ENCODE measurements at regions not wholly inside any gene's neighbourhood (a gene's known extent, or its start where the extent isn't known, plus 50 kb on each side); places are given as distances from the start of the nearest gene placed in this dataset.

DNA sequence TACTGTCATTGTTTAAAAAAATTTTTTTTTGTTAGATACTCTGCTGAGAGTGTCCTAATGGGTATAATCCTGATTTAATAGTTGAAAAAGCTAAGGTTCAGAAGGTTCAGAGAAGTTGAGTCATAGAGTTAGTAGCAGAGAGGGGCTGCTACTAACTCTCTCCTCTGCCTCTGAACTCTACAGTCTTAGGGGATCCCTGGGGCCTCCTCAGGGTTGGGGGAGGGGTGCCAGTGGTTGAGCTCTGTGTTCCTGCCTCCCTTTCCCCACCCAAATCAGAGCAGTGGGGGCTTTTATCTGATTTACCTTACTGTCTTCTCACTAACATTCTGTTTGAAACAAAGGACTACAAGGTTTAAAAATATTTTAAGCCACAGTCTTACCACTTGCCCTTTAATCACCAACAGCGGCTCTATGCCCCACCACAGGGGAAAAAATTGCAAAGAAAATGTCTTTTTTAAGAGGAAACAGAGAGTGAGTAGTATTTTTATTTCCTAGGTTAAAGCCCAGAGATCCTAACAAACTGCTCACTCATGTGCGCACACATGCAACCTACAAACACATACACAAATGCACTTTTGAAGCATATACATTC, 102.2 kb upstream of the ATP6AP2 start:
- Mint-ChIP-seq H3K4me3 (ENCODE audit: unreplicated experiment) (no peak overlapping the region), H3K4me1 (ENCODE audit: unreplicated experiment) (peaks cover 16% of the 10 kb centered on the region), H3K27ac (ENCODE audit: unreplicated experiment) (no peak overlapping the region), H3K9me3 (ENCODE audit: unreplicated experiment) (no peaks in the 10 kb centered on the region), H3K36me3 (ENCODE audit: low read depth, unreplicated experiment) (no peaks in the 10 kb centered on the region), H3K27me3 (ENCODE audit: unreplicated experiment) (peaks cover 2% of the 10 kb centered on the region)
- TF ChIP-seq CTCF (IDR thresholded peaks at IDR 0.05; ENCODE audit: unreplicated experiment) = no peak
- DNase-seq (ENCODE audit: low spot score) = no peak

- peaks cover 5% of the 10 kb centered on the region for H3K27me3 Mint-ChIP-seq (ENCODE audit: unreplicated experiment)
- H3K9me3 Mint-ChIP-seq (ENCODE audit: unreplicated experiment) = no peaks in the 10 kb centered on the region
- H3K4me1 Mint-ChIP-seq (ENCODE audit: unreplicated experiment) = peaks cover 21% of the 10 kb centered on the region
- no peak for TF ChIP-seq CTCF (IDR thresholded peaks at IDR 0.05; ENCODE audit: unreplicated experiment)
- no peaks in the 10 kb centered on the region for H3K36me3 Mint-ChIP-seq (ENCODE audit: low read depth, unreplicated experiment)
- H3K4me3 Mint-ChIP-seq (ENCODE audit: unreplicated experiment) = no peak overlapping the region
- DNase-seq (ENCODE audit: low spot score) = no peak
- no peak overlapping the region for H3K27ac Mint-ChIP-seq (ENCODE audit: unreplicated experiment)
Measured at GRCh38 chrX:40476958-40477357, 103.8 kb upstream of the ATP6AP2 start.

DNA sequence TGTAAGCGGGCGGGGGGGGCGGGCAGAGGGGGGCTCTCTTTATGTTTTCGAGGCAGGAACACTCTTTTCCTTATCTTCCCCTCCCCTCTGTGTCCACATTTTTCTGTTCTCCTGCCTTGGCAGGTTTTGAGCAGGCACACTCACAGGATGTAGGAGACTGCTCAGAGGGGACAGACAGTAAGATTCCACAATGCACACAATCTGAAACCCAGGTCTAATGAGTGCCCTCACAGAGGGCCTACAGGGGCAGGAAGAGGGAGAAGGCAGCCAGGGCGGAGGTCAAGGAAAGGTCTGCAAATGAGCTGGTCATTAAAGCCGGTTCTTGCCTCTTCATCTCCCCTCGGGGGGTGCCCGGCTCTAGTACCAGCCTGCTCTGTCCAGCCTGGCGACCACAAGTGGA, 106.1 kb upstream of the ATP6AP2 start:
- Mint-ChIP-seq H3K36me3 (ENCODE audit: low read depth, unreplicated experiment) (no peaks in the 10 kb centered on the region), H3K4me1 (ENCODE audit: unreplicated experiment) (peaks cover 21% of the 10 kb centered on the region), H3K9me3 (ENCODE audit: unreplicated experiment) (no peaks in the 10 kb centered on the region), H3K27ac (ENCODE audit: unreplicated experiment) (peak overlapping the region; percentile 18), H3K4me3 (ENCODE audit: unreplicated experiment) (no peak overlapping the region), H3K27me3 (ENCODE audit: unreplicated experiment) (peaks cover 7% of the 10 kb centered on the region)
- no peak for TF ChIP-seq CTCF (IDR thresholded peaks at IDR 0.05; ENCODE audit: unreplicated experiment)
- DNase-seq (ENCODE audit: low spot score) = no peak

DNA sequence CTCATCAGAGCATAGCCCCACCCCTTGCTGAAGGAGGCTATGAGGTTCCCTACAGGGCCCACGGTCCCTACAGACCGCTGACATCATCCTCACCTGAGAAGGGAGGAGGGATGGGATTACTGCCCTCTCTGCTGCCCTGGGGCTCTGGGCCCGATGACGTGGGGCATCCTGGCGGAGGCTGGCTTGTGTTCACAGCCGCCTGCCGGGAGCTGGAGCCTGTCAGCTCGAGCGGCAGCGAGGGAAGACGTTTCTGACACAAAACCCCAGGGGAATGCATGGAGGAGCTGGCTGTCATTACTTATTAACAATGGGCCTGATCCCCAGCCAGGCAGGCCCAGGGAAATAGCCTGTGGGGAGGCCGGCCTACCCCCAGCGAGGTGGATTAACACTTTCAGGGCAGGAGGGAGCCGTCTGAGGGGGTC, 106.6 kb upstream of the ATP6AP2 start:
- H3K36me3 Mint-ChIP-seq (ENCODE audit: low read depth, unreplicated experiment) = no peaks in the 10 kb centered on the region
- DNase-seq (ENCODE audit: low spot score) = peak; percentile 18
- H3K4me1 Mint-ChIP-seq (ENCODE audit: unreplicated experiment) = peaks cover 21% of the 10 kb centered on the region
- TF ChIP-seq CTCF (IDR thresholded peaks at IDR 0.05; ENCODE audit: unreplicated experiment) = no peak
- no peaks in the 10 kb centered on the region for H3K9me3 Mint-ChIP-seq (ENCODE audit: unreplicated experiment)
- no peak overlapping the region for H3K4me3 Mint-ChIP-seq (ENCODE audit: unreplicated experiment)
- peaks cover 7% of the 10 kb centered on the region for H3K27me3 Mint-ChIP-seq (ENCODE audit: unreplicated experiment)
- peak overlapping the region; percentile 30 for H3K27ac Mint-ChIP-seq (ENCODE audit: unreplicated experiment)

GRCh38 chrX:40473460-40474204, 107.1 kb upstream of the ATP6AP2 start:
- no peak for DNase-seq (ENCODE audit: low spot score)
- Mint-ChIP-seq H3K9me3 (ENCODE audit: unreplicated experiment) (no peaks in the 10 kb centered on the region), H3K36me3 (ENCODE audit: low read depth, unreplicated experiment) (no peaks in the 10 kb centered on the region), H3K4me3 (ENCODE audit: unreplicated experiment) (no peak overlapping the region), H3K27me3 (ENCODE audit: unreplicated experiment) (peaks cover 7% of the 10 kb centered on the region), H3K4me1 (ENCODE audit: unreplicated experiment) (peaks cover 23% of the 10 kb centered on the region), H3K27ac (ENCODE audit: unreplicated experiment) (no peak overlapping the region)
- TF ChIP-seq CTCF (IDR thresholded peaks at IDR 0.05; ENCODE audit: unreplicated experiment) = no peak

Measured in endothelial cell (in vitro differentiated cells).